NCI-H2029 treated with DMSO at 0.1 percent for 48 hours (cell line): ENCODE measurements at regions not wholly inside any gene's neighbourhood (a gene's known extent, or its start where the extent isn't known, plus 50 kb on each side); places are given as distances from the start of the nearest gene placed in this dataset.
"Not testable (repeated sequence)": the region's sequence is repeated elsewhere in the genome, so short reads cannot be mapped to it uniquely, and the experiment has no call there.

Experiments used
- DNase-seq: peaks from one replicate; lab custom pipeline; 2025; lab: John Stamatoyannopoulos, UW

DNA sequence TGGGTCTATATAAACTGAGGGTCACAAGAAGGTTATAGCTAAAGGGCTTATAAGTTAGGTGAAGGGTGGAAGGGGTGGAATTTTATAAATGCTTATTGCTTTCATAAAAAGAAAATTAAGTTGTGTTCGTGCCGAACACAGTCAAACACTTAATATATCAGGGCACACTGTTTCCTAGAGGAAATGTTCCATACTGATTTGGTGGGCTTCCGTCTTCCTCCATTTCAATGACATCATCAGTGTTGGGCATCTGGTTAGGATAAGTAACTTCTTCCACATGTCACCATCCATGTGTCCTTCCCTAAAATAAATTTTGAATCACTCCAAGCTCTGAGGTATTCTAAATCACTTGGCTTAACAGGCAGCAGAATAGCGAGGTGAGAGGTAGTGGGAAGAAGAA, 466.4 kb downstream of the MED13L start:
- DNase-seq, result no peak

GRCh38 chr12:115810122-115810901, 467.2 kb downstream of the MED13L start:
- no peak for DNase-seq

DNA sequence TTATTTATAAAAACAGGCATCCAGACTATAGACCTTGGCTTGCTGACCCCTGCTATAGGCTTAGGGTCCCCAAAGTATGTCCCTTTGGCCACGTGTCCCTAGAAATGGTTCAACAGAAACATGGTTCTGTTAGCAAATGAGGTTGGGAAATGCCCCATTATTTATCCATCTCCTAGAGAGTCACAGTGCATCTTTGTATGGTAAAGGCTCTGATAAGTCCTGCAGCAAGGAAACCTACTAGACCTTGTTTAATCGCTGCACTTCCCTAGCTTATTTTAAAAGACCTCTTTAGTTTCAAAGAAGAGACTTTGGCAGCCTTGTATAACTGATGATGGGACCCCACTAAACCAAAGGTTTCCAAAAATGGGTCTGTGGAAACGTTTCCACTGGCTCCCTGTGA, 471.5 kb downstream of the MED13L start:
- no peak for DNase-seq

- DNase-seq, result no peak
Measured at GRCh38 chr12:115802767-115803166, 474.7 kb downstream of the MED13L start.

DNA sequence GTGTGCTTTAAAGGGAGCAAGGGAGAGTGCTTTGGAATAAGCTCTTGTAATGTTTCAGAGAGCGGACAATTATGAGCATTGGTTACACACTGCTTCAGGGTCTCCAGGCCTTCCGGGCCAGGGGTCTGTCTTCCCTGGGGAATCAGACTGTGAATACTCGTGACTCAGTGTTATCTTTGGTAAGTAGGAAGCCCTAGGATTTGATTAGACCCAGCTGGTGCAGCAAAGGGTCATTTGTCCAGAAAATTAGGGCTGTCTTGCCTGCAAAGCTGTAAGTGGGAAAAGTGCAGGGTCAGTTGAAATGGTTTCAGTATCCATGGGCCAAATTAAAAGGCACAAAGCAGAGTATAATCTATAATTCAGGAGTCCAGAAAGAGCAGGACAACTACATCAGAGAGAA, 475.6 kb downstream of the MED13L start:
- DNase-seq, result no peak

GRCh38 chr12:115799610-115800009, 477.9 kb downstream of the MED13L start:
- no peak for DNase-seq

GRCh38 chr12:115798309-115798917, 479.1 kb downstream of the MED13L start:
- DNase-seq, result peak; percentile 73

- no peak for DNase-seq
Measured at GRCh38 chr12:115794659-115795081, 482.8 kb downstream of the MED13L start.

DNA sequence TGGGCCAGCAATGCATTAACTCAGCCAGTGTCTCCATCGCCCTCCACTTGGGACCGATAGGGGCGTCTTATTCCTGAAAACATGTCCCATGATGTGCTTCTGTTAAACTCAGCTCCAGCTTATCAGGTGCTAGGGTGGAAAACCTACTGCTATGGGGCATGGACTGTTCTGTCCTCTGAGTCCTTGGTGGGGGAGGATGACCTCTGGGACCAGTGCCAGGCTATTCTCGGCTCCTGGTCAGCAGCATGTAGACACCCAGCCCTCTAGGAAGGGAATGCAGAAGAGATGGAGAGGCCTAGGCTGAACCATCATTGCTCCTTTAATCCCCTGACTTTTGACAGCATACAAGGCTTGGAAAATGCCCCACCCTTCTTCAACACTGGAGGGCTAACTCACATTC, 486.2 kb downstream of the MED13L start:
- DNase-seq, result no peak

DNA sequence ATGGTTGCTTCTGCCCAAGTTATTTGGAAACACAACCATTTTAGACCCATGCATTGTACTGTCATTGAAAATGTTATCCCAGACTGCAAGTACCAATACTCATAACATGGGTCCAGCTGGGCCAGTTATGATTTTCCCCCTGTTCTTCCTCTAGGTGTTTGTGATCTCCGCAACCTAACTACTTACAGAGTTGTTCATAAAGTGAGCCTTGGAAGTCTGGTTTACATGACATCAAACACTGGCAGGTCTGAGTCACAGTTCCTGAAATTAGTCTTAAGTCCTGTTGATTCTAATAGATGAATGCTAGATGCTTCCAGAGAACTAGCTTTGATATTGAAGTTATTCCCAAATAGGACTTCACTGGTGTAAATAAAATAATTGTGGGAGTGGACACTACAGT, 487.0 kb downstream of the MED13L start:
- DNase-seq, result no peak

GRCh38 chr12:115786490-115786889, 491.0 kb downstream of the MED13L start:
- not testable (repeated sequence) for DNase-seq

GRCh38 chr12:115785548-115785947, 491.9 kb downstream of the MED13L start:
- DNase-seq, result no peak

DNA sequence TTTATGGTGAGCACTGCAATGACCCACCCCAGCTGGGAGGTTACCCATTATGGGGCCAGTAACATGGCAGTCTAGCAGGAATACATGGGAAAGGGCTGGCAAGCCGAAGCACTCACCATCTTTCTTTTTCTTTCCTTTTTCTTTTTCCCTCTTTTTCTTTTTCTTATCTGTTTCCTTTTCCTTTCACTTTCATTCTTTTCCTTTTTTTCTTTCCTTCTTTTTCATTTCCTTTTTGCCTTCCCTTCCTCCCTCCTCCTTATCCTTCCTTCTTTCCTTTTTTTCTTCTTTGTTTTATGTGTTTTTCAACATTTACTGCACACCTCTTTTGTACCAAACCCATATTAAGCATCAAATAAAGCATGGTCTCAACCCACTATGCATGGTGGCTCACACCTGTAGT, 501.1 kb downstream of the MED13L start:
- DNase-seq, result no peak

- no peak for DNase-seq
Measured at GRCh38 chr12:115774148-115774895, 503.2 kb downstream of the MED13L start.

GRCh38 chr12:115771601-115772000, 505.9 kb downstream of the MED13L start:
- no peak for DNase-seq

- DNase-seq, result no peak
Measured at GRCh38 chr12:115771065-115771464, 506.4 kb downstream of the MED13L start.

GRCh38 chr12:115770643-115771042, 506.9 kb downstream of the MED13L start:
- DNase-seq, result no peak

DNA sequence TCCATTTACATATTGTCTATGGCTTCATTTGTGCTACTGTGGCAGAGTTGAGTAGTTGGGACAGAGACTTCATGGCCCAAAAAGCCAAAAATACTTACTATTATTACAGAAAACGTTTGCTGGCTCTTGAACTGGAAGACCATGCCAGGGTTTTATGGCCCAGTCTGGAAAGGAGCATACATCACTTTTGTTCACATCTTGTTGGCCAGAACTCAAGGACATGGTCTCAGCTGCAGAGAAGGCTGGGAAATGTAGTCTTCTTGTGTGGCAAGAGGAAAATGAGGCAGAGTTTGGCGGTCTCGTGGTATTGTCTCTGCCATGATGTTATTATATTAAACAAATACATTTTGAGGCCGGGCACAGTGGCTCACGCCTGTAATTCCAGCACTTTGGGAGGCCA, 509.6 kb downstream of the MED13L start:
- no peak for DNase-seq

DNA sequence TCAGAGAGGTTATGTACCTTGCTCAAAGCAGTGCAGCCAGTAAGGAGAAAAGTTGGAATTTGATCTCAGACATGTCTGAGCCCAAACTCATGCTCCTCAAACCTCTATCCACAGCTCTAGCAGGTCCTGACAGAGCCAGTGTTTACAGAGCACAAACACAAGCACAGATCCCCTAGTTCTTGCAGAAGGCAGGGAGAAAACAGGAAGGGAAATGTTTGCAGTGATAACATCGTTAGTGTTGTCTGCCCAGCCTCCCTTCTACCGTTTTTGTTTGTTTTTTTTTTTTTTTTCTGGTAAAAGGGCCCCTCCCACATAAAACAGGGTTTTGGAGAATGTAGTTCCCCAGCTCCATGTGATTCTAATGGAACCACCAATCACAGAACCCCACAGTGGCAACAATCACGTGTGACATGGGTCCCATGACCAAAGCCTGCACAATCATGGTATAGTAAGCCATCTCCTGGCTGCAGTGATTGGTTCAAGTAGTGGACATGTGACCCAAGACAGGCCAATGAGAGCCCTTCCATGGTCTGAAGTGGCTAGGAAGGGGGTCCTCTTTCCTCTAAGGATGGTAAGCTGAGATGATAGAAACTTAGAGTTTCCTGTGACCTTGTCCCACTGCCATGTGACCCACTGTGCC, 513.4 kb downstream of the MED13L start:
- no peak for DNase-seq

- DNase-seq, result no peak
Measured at GRCh38 chr12:115763376-115763775, 514.1 kb downstream of the MED13L start.

DNA sequence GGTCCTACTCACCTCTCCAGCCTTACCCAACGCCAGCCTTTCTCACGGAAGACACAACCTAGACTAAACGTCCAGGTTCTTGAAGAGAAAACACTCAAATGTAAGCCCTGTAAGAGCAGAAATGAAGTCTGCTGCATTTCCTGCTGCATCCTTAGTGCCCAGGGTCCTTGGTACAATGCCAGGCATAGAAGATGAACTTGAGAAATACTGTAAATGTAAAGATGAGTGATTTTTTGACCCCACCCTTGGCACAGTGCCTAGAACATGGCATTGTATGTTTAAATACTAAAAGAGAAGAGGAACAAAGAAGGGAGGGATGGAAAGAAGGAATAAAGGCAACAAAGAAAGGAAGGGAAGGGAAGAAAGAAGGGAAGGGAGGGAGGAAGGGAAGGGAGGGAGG, 514.6 kb downstream of the MED13L start:
- DNase-seq, result no peak

GRCh38 chr12:115761784-115762183, 515.7 kb downstream of the MED13L start:
- no peak for DNase-seq

DNA sequence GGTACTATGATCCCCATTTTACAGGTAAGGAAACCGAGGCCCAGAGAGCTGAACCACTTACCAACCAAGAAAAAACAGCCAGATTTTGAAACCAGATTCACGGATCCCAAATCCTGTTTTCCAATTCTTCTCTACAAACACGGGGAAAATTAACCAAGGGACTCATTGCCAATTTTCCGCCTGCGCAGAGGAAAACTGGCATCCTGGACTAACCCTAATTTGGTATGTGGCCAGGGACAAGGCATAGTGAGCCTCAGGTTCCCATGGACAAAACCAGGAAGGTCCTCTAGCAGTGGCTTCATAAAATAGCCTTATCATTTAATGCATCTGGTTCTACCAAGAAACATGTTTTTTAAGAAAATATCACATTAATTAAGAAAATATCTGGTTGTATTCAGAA, 517.3 kb downstream of the MED13L start:
- DNase-seq, result no peak
